ENCODE measurements at regions not wholly inside any gene's neighbourhood (a gene's known extent, or its start where the extent isn't known, plus 50 kb on each side); places are given as distances from the start of the nearest gene placed in this dataset.
"Not testable (repeated sequence)": the region's sequence is repeated elsewhere in the genome, so short reads cannot be mapped to it uniquely, and the experiment has no call there.

GRCh38 chr3:190192087-190192486, 71.4 kb upstream of the P3H2 start:
- no peak for DNase-seq

DNA sequence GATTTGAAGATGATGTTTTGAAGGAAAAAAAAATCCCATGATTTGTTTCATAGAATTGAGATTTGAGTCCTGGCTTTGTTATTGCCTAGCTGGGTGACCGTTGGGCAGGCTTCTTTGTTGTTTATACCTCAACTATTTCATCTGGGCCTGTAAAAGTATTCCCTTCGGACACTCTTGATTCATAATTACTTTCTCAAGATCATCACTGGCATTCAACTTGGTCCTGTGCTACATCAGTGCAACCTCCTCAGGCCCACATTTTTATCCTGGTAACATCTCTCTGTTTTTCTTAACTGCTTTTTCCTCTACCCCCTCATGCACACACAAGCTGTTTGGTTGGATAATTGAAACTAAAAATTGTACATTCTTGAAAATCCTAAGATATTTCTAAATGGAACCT, 67.5 kb upstream of the P3H2 start:
- DNase-seq, result no peak

DNA sequence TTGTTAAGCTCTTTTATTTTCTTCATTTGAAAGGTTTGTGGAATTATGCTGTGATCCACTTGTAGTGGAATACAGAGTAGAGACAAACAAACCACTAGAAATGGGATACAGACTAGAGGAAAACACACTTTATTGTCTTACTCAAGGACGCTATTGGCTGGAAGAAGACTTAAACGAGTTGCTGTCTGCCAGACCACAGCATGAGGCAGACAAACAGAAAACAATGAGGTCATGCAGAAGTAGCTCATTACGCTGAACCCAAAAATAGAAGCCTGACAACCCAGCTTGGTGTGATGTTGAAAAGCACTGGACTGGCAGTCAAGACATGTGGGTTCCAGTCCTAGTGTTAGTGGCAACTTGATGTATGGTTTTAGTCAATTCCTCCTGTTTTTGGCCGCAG, 62.4 kb upstream of the P3H2 start:
- peak; percentile 94 for DNase-seq

- peak; percentile 50 for DNase-seq
Observed at GRCh38 chr3:190182418-190183043, 61.8 kb upstream of the P3H2 start.

DNA sequence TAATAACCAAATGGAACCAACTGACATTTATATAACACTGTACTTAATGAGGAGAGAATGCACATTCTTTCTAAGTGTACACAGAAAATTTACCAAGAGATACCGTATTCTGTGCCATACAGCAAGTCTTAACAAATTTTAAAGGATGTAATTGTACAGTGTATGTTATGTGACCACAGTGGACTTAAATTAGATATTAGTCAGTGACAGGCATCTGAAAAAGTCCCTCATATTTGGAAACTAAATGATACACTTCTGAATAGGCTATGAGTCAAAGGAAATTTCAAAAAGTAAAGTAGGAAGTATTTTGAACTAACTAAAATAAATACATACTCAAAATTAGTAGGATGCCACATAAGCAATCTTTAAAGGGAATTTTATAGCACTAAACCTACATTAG, 59.6 kb upstream of the P3H2 start:
- peak; percentile 59 for DNase-seq

DNA sequence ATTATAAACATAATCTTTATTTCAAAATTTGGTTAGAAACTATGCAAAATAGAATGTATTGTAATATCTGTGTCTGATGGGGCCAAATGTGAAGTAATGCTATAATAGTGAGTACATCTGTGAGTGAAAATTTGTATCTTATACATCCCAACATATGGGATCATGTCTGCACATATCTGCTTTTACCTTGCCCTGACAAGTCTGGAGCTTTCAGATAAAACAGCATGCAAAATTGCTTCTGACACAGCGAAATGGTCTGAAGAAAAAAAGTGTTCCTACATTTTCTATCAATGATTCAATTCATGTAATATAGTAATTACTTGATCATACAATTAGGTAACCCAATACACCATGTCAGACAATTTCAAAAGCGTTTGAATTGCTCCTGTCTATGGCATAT, 58.1 kb upstream of the P3H2 start:
- DNase-seq, result no peak

- DNase-seq, result not testable (repeated sequence)
Observed at GRCh38 chr3:190176933-190177525, 56.3 kb upstream of the P3H2 start.

GRCh38 chr3:190176106-190176505, 55.4 kb upstream of the P3H2 start:
- DNase-seq, result not testable (repeated sequence)

DNA sequence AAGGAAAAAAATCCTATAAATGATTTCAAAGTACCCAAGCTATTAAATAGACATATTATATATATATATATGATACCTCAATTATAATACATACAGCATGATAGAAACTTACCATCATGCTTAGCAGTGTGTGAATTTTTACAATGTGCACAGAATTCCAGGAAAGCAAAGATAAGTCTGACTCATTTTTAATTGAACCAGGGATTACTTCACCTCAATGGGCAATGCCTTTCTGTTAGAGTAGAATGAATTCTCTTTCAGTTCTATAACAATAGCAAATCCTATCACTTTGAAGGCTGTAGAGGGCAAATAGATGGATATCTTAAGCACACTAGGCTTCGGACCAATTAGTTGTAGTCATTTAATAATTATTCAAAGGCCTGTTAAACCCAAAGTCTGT, 54.8 kb upstream of the P3H2 start:
- DNase-seq, result peak; percentile 49

- no peak for DNase-seq
Observed at GRCh38 chr3:190174471-190174870, 53.8 kb upstream of the P3H2 start.

DNA sequence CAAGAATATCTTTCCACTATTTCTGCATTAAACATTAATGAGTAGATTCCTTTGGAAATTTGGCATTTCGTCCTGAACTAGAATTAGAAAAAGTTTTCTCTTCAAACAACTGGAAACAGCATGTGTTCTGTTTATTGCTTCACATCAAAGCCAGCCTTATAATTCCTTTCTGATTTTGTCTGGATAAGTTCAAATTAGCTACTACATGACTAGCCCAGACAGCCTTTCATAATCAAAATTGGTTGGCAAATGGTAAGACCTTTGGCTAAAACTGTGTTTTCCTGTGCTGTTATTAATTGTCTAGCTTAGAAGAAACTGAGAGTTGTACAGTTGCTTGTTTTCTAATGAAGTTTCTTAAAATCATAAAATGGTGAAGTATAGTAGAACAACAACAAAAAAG, 52.7 kb upstream of the P3H2 start:
- no peak for DNase-seq

DNA sequence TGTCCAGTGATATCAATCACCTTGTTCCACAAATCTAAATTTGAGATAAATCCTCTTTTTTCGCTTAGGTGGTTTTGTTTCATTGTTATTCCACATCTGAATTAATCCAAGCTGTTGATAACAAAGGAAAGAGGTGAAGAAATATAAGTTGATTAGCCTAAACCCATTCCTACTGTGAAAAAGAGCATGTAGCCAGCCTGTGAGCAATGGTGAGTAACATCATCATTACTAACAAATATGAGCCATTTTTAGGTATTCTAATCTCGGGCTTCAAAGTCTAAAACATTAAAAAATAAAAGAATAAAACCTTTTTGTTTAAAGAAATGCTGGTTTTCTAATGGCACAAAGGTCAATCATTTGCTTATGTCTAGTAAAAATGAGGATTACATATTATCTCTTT, 52.1 kb upstream of the P3H2 start:
- no peak for DNase-seq
